ENCODE measurements at regions not wholly inside any gene's neighbourhood (a gene's known extent, or its start where the extent isn't known, plus 50 kb on each side); places are given as distances from the start of the nearest gene placed in this dataset.

GRCh38 chr16:59391617-59392364 lies 657.7 kb upstream of the GOT2 start:
- H3K27ac ChIP-seq: no peak overlapping the region
- H3K27me3 ChIP-seq: no peaks in the 10 kb centered on the region
- H4K20me1 ChIP-seq (ENCODE audit: insufficient read depth, poor library complexity, severe bottlenecking): no peaks in the 10 kb centered on the region
- DNase-seq (ENCODE audit: low spot score): no peak
- no peaks in the 10 kb centered on the region for H3K36me3 ChIP-seq (replicated peaks; ENCODE audit: insufficient read depth, low read depth)
- H3K9me3 ChIP-seq (ENCODE audit: low read depth): no peaks in the 10 kb centered on the region
- H3K79me2 ChIP-seq: no peaks in the 10 kb centered on the region
- no peak overlapping the region for H2AFZ ChIP-seq
- no peaks in the 10 kb centered on the region for H3K4me1 ChIP-seq (ENCODE audit: insufficient read depth)
- H3K9me2 ChIP-seq (replicated peaks; ENCODE audit: insufficient read depth): no peaks in the 10 kb centered on the region
- no peak overlapping the region for H3K4me2 ChIP-seq
- no peak overlapping the region for H3K4me3 ChIP-seq
- TF ChIP-seq EZH2 (IDR thresholded peaks at IDR 0.05; ENCODE audit: borderline replicate concordance) (no peak), EZH2phosphoT487 (IDR thresholded peaks at IDR 0.05; ENCODE audit: low read depth, severe bottlenecking, unreplicated experiment) (no peak), CTCF (IDR thresholded peaks at IDR 0.05; ENCODE audit: poor library complexity) (no peak)
- 82% methylated on average over 4 of the region's 4 CpGs for WGBS (ENCODE audit: low lambda C conversion rate, missing lambda C conversion rate)

- no peak for TF ChIP-seq EZH2phosphoT487 (IDR thresholded peaks at IDR 0.05; ENCODE audit: low read depth, severe bottlenecking, unreplicated experiment)
- no peak for TF ChIP-seq EZH2 (IDR thresholded peaks at IDR 0.05; ENCODE audit: borderline replicate concordance)
- TF ChIP-seq CTCF (IDR thresholded peaks at IDR 0.05; ENCODE audit: poor library complexity): no peak
- Histone ChIP-seq H3K4me1 (ENCODE audit: insufficient read depth) (no peaks in the 10 kb centered on the region), H3K79me2 (no peaks in the 10 kb centered on the region), H3K36me3 (replicated peaks; ENCODE audit: insufficient read depth, low read depth) (no peaks in the 10 kb centered on the region), H3K27ac (no peak overlapping the region), H2AFZ (no peak overlapping the region), H3K9me2 (replicated peaks; ENCODE audit: insufficient read depth) (no peaks in the 10 kb centered on the region), H4K20me1 (ENCODE audit: insufficient read depth, poor library complexity, severe bottlenecking) (no peaks in the 10 kb centered on the region), H3K9me3 (ENCODE audit: low read depth) (no peaks in the 10 kb centered on the region), H3K27me3 (no peaks in the 10 kb centered on the region), H3K4me2 (no peak overlapping the region), H3K4me3 (no peak overlapping the region)
- DNase-seq (ENCODE audit: low spot score): no peak
- 64% methylated on average over 3 of the region's 3 CpGs for WGBS (ENCODE audit: low lambda C conversion rate, missing lambda C conversion rate)
Measured at GRCh38 chr16:59385959-59386358, 651.8 kb upstream of the GOT2 start.

DNA sequence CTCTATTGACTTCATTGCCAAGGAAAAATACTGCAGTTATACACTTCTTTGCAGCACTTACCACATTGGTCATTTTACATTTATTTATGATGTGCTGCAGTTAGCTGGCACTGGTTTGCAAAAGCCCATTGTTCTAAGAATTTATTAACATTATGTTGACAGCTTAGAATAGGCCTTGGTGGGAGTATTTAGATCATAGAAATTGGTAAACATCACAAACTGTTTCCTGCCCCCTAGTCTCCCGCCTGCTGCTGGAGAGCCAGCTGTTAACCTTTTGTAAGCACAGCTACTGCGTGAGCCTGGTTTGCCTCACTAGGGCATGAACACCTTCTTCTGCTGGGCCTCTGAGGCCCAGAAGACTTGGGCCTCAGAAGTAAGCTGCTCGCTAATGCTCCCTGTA lies 651.4 kb upstream of the GOT2 start:
- Histone ChIP-seq H3K4me2 (no peak overlapping the region), H2AFZ (no peak overlapping the region), H3K79me2 (no peaks in the 10 kb centered on the region), H3K27ac (no peak overlapping the region), H3K9me2 (replicated peaks; ENCODE audit: insufficient read depth) (no peaks in the 10 kb centered on the region), H3K4me3 (no peak overlapping the region), H4K20me1 (ENCODE audit: insufficient read depth, poor library complexity, severe bottlenecking) (no peaks in the 10 kb centered on the region), H3K36me3 (replicated peaks; ENCODE audit: insufficient read depth, low read depth) (no peaks in the 10 kb centered on the region), H3K9me3 (ENCODE audit: low read depth) (no peaks in the 10 kb centered on the region), H3K4me1 (ENCODE audit: insufficient read depth) (no peaks in the 10 kb centered on the region), H3K27me3 (no peaks in the 10 kb centered on the region)
- WGBS (ENCODE audit: low lambda C conversion rate, missing lambda C conversion rate): 65% methylated on average over 3 of the region's 3 CpGs
- TF ChIP-seq CTCF (IDR thresholded peaks at IDR 0.05; ENCODE audit: poor library complexity) (no peak), EZH2phosphoT487 (IDR thresholded peaks at IDR 0.05; ENCODE audit: low read depth, severe bottlenecking, unreplicated experiment) (no peak), EZH2 (IDR thresholded peaks at IDR 0.05; ENCODE audit: borderline replicate concordance) (no peak)
- DNase-seq (ENCODE audit: low spot score): no peak

Measured in hepatocyte (in vitro differentiated cells).